HG03097 (cell line): ENCODE measurements at regions not wholly inside any gene's neighbourhood (a gene's known extent, or its start where the extent isn't known, plus 50 kb on each side); places are given as distances from the start of the nearest gene placed in this dataset.

ENCODE experiments used
- ATAC-seq: cut with Tn5 transposase; IDR thresholded peaks from one replicate; pipeline ENCODE4 v1.9.1; 2021; ENCODE audit not compliant: unreplicated experiment, low FRiP score

- no peak for ATAC-seq
Measured at GRCh38 chr3:13211605-13212210, 138.5 kb upstream of the IQSEC1 start.

DNA sequence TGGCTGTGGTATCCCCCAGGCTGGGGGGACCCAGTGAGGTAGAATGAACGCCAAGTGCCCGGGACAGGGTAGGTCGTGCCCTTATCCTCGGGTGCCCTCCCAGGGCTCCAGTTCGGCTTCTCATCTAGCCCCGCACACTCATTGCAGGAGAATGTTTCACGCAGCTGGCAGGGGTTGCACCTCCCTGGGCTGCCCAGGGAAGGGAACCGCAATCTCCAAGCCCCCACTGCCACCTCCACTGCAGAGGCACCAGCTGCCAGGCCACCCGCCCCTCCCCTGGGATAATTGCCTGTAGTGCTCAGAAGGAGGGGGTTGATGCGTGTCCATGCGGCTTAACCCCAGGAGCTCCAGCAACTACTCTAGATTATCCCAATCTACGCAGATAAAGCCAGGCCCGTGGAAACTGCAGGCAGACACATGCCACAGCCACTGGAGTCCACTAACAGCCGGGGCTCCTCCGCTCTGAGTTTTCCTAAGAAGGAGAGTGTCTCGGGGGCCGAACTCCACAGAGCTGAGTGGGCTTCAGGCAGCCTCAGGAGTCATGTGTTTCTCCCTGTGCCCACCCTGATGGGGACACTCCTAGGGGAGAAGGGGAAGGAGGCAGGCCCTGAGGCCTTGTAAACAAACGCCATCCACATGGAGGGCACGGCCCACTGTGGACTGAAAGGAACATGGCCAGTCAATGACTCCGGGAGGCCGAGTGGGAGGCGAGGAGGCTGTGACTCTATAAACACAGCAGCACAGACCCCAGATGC lies 137.2 kb upstream of the IQSEC1 start:
- ATAC-seq, result no peak

GRCh38 chr3:13209634-13209997 lies 136.4 kb upstream of the IQSEC1 start:
- ATAC-seq, result no peak

GRCh38 chr3:13208706-13209633 lies 135.7 kb upstream of the IQSEC1 start:
- ATAC-seq, result no peak

- ATAC-seq, result no peak
Measured at GRCh38 chr3:13207975-13208705, 134.9 kb upstream of the IQSEC1 start.

GRCh38 chr3:13207578-13207922 lies 134.3 kb upstream of the IQSEC1 start:
- no peak for ATAC-seq

- ATAC-seq, result no peak
Measured at GRCh38 chr3:13206799-13207577, 133.8 kb upstream of the IQSEC1 start.

- ATAC-seq, result no peak
Measured at GRCh38 chr3:13205567-13206143, 132.4 kb upstream of the IQSEC1 start.

DNA sequence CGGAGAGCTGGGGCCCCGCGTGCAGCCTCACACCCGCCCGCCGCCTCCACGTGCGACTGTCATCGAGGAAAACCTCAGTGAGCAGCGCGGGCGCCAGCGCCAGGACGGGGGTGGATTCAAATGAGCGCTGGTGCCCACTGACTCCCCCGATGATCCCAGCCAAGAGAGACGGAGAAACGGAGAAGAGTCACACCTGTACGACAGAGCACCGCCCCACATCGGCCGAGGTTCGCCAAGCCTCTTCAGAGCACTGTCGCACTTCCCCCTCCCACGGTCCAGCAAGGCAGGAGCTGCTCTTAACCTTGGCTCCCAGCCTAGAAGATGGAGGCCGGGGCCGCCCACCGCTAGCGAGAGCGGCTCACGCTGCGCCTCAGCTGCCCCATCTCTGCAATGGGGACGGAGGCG lies 130.9 kb upstream of the IQSEC1 start:
- no peak for ATAC-seq

DNA sequence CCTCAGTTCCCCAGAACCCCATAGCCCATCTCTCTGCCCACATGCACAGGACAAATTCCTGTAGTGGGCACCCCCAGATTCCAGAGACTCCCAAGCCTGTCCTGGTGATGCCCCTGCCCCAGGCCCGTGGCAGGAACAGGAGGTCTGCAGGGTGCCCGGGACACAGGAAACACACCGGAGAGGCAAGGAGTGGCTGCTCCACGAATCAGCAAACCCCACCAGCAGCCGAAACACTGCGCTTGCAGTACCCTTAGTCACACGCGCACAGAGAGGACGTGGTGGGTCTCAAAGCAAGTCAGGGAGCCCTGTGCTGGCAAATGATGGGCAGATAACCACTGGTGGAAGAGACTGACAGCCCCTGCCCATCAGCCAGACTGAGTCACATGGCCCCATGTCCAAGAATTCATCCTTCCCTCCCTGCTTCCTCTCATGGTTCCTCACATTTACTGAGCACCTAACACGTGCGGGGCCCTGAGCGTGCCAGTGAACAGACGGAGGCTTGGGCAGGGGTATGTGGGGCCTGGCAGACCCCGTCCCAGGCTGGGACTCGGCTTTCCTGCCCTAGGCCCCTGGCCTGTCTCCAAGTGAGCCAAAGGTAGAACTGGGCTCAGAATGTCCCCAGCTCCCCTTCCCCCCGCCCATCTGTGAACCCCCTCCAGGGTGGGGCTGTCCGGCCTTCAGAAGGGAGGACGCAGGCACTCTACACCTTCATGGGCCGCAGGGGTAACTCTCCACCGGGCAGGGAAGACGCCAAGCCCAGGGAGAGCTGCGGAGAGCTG lies 130.4 kb upstream of the IQSEC1 start:
- ATAC-seq, result no peak

DNA sequence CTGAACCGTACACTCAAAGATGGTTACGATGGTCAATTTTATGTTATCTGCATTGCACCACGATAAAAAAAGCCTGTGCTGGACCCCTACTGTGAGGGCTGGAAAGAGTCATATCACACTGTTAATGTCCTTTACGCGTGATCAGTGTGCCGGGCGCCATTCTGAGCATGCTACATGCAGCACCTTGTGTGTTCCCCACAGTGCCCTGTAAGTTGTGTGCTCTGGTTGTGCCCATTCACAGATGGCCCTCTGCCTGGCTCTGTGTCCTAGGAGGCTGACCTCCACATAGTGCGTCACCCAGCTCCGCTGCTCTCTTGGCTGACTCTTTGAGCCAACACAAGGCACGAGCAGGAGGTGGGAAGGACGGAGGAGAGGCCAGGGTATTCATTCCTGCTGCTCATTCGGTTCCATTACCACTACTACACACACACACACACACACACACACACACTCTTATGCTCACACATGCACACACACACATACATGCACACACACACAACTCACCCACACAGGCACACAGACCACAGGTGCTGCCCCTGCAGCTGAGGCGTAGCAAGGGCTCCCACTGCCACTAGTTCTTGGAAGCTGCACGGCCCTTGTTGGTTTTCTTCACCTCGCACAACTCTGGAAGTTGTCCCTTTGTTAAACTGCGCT lies 129.6 kb upstream of the IQSEC1 start:
- no peak for ATAC-seq

GRCh38 chr3:13201851-13202250 lies 128.6 kb upstream of the IQSEC1 start:
- ATAC-seq, result no peak

- ATAC-seq, result no peak
Measured at GRCh38 chr3:13200946-13201345, 127.7 kb upstream of the IQSEC1 start.

DNA sequence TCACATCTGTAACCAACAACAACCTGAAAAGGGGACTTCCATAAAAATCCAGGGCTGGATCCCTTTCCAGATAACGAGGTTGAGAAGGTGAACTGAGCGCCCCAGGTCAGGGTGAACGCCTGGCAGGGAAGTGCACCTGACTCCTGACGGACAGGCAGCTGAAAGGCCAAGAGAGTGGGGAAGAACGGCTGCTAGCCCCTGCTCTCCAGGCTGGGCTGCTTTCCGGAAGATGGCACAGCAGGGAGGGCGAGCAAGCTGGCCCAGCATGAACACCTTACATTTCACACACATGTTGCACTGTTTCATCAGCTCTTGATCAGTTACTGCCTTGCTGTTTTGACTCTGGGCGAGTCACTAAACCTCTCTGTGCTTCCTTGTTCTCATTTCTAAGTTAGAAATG lies 127.2 kb upstream of the IQSEC1 start:
- no peak for ATAC-seq

- ATAC-seq, result no peak
Measured at GRCh38 chr3:13199899-13200451, 126.7 kb upstream of the IQSEC1 start.

- no peak for ATAC-seq
Measured at GRCh38 chr3:13199006-13199776, 126.0 kb upstream of the IQSEC1 start.

- ATAC-seq, result no peak
Measured at GRCh38 chr3:13198264-13198879, 125.1 kb upstream of the IQSEC1 start.
